Loucy (cell line): ENCODE measurements at regions not wholly inside any gene's neighbourhood (a gene's known extent, or its start where the extent isn't known, plus 50 kb on each side); places are given as distances from the start of the nearest gene placed in this dataset.

ENCODE experiments used
- EZH2phosphoT487 ChIP-seq: fragments of 200-600 bp; IDR thresholded peaks from 2 replicates; pipeline ENCODE4 v1.6.1; 2018; ENCODE audit warnings: antibody characterized with exemption, mild to moderate bottlenecking, moderate library complexity, borderline replicate concordance
- TF ChIP-seq, protein P1 (sequence below): fragments of 200-600 bp; sonication (generic); conservative IDR thresholded peaks from 2 replicates; pipeline ENCODE4 v1.5.1; 2014; ENCODE audit warnings: mild to moderate bottlenecking, antibody characterized with exemption, low read length

- TF ChIP-seq, protein P1, sequence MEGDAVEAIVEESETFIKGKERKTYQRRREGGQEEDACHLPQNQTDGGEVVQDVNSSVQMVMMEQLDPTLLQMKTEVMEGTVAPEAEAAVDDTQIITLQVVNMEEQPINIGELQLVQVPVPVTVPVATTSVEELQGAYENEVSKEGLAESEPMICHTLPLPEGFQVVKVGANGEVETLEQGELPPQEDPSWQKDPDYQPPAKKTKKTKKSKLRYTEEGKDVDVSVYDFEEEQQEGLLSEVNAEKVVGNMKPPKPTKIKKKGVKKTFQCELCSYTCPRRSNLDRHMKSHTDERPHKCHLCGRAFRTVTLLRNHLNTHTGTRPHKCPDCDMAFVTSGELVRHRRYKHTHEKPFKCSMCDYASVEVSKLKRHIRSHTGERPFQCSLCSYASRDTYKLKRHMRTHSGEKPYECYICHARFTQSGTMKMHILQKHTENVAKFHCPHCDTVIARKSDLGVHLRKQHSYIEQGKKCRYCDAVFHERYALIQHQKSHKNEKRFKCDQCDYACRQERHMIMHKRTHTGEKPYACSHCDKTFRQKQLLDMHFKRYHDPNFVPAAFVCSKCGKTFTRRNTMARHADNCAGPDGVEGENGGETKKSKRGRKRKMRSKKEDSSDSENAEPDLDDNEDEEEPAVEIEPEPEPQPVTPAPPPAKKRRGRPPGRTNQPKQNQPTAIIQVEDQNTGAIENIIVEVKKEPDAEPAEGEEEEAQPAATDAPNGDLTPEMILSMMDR = no peak
- no peak for TF ChIP-seq EZH2phosphoT487
Observed at GRCh38 chr12:47023311-47023710, 56.1 kb upstream of the PCED1B start.
